ENCODE measurements at regions not wholly inside any gene's neighbourhood (a gene's known extent, or its start where the extent isn't known, plus 50 kb on each side); places are given as distances from the start of the nearest gene placed in this dataset.

GRCh38 chr14:95389471-95390011, 69.8 kb upstream of the CLMN start:
- Histone ChIP-seq H4K8ac (ENCODE audit: low read depth, low read length) (no peak overlapping the region), H3K27me3 (ENCODE audit: insufficient read depth, low read length) (no peaks in the 10 kb centered on the region), H3K9me3 (ENCODE audit: insufficient read depth, low read depth, low read length) (peaks cover 3% of the 10 kb centered on the region), H3K27ac (ENCODE audit: low read depth, low read length) (no peak overlapping the region), H2BK5ac (ENCODE audit: low read depth, low read length, poor library complexity) (no peak overlapping the region), H3K4me2 (ENCODE audit: low read length) (no peak overlapping the region), H3K9ac (ENCODE audit: low read length) (no peak overlapping the region), H3K23ac (ENCODE audit: low read length) (no peak overlapping the region), H2AFZ (ENCODE audit: insufficient read depth, low read length, poor library complexity) (no peak overlapping the region), H3K4ac (ENCODE audit: low read depth, low read length) (no peak overlapping the region), H2BK120ac (ENCODE audit: insufficient read depth, low read length, poor library complexity) (no peak overlapping the region), H3K79me2 (ENCODE audit: control insufficient read depth, insufficient read depth, low read length, poor library complexity) (no peaks in the 10 kb centered on the region), H4K12ac (ENCODE audit: low read depth, low read length) (no peak overlapping the region), H3K79me1 (ENCODE audit: low read length) (no peaks in the 10 kb centered on the region), H3K36me3 (ENCODE audit: control insufficient read depth in 1 of 2, insufficient read depth in 2 of 2, low read length in 2 of 2) (no peaks in the 10 kb centered on the region), H3K4me3 (ENCODE audit: low read depth, low read length) (no peak overlapping the region), H3K4me1 (ENCODE audit: control insufficient read depth in 1 of 2, insufficient read depth in 2 of 2, low read length in 2 of 2) (peaks cover 0 to 2% of the 10 kb centered on the region in 2 experiments), H2AK5ac (ENCODE audit: low read length) (no peak overlapping the region), H2BK12ac (ENCODE audit: low read length) (no peak overlapping the region), H3K14ac (ENCODE audit: low read length) (no peak overlapping the region), H3K18ac (ENCODE audit: low read length) (no peak overlapping the region), H4K91ac (ENCODE audit: low read depth, low read length) (no peak overlapping the region)
- no peak for DNase-seq
- WGBS (ENCODE audit: extremely low coverage, insufficient coverage, insufficient read length) = no CpG with 5 or more reads among the region's 9 CpGs

GRCh38 chr14:95388699-95389098, 69.0 kb upstream of the CLMN start:
- WGBS (ENCODE audit: extremely low coverage, insufficient coverage, insufficient read length) = no CpG with 5 or more reads among the region's 4 CpGs
- H3K4me2 ChIP-seq (ENCODE audit: low read length) = no peak overlapping the region
- H3K9me3 ChIP-seq (ENCODE audit: insufficient read depth, low read depth, low read length) = peaks cover 5% of the 10 kb centered on the region

GRCh38 chr14:95387826-95388445, 68.2 kb upstream of the CLMN start:
- Histone ChIP-seq H3K14ac (ENCODE audit: low read length) (no peak overlapping the region), H3K4me3 (ENCODE audit: low read depth, low read length) (no peak overlapping the region), H3K23ac (ENCODE audit: low read length) (no peak overlapping the region), H2BK5ac (ENCODE audit: low read depth, low read length, poor library complexity) (no peak overlapping the region), H4K8ac (ENCODE audit: low read depth, low read length) (no peak overlapping the region), H3K79me2 (ENCODE audit: control insufficient read depth, insufficient read depth, low read length, poor library complexity) (no peaks in the 10 kb centered on the region), H3K9ac (ENCODE audit: low read length) (no peak overlapping the region), H2BK12ac (ENCODE audit: low read length) (no peak overlapping the region), H2AK5ac (ENCODE audit: low read length) (no peak overlapping the region), H4K12ac (ENCODE audit: low read depth, low read length) (no peak overlapping the region), H3K27ac (ENCODE audit: low read depth, low read length) (no peak overlapping the region), H3K4ac (ENCODE audit: low read depth, low read length) (no peak overlapping the region), H3K4me2 (ENCODE audit: low read length) (no peak overlapping the region), H3K18ac (ENCODE audit: low read length) (no peak overlapping the region), H4K91ac (ENCODE audit: low read depth, low read length) (no peak overlapping the region), H3K9me3 (ENCODE audit: insufficient read depth, low read depth, low read length) (peaks cover 3% of the 10 kb centered on the region), H3K36me3 (ENCODE audit: control insufficient read depth in 1 of 2, insufficient read depth in 2 of 2, low read length in 2 of 2) (no peaks in the 10 kb centered on the region), H3K79me1 (ENCODE audit: low read length) (no peaks in the 10 kb centered on the region), H2BK120ac (ENCODE audit: insufficient read depth, low read length, poor library complexity) (no peak overlapping the region), H3K27me3 (ENCODE audit: insufficient read depth, low read length) (no peaks in the 10 kb centered on the region), H3K4me1 (ENCODE audit: control insufficient read depth in 1 of 2, insufficient read depth in 2 of 2, low read length in 2 of 2) (peaks cover 0 to 2% of the 10 kb centered on the region in 2 experiments), H2AFZ (ENCODE audit: insufficient read depth, low read length, poor library complexity) (no peak overlapping the region)
- WGBS (ENCODE audit: extremely low coverage, insufficient coverage, insufficient read length) = no CpG with 5 or more reads among the region's 7 CpGs
- DNase-seq = no peak

More at GRCh38 chr14:95388699-95389098, 69.0 kb upstream of the CLMN start:
- Histone ChIP-seq H3K79me2 (ENCODE audit: control insufficient read depth, insufficient read depth, low read length, poor library complexity) (no peaks in the 10 kb centered on the region), H4K12ac (ENCODE audit: low read depth, low read length) (no peak overlapping the region), H4K91ac (ENCODE audit: low read depth, low read length) (no peak overlapping the region), H4K8ac (ENCODE audit: low read depth, low read length) (no peak overlapping the region), H3K4me1 (ENCODE audit: control insufficient read depth in 1 of 2, insufficient read depth in 2 of 2, low read length in 2 of 2) (peaks cover 0 to 2% of the 10 kb centered on the region in 2 experiments), H3K27me3 (ENCODE audit: insufficient read depth, low read length) (no peaks in the 10 kb centered on the region), H3K14ac (ENCODE audit: low read length) (no peak overlapping the region), H3K27ac (ENCODE audit: low read depth, low read length) (no peak overlapping the region), H3K4me3 (ENCODE audit: low read depth, low read length) (no peak overlapping the region), H2AK5ac (ENCODE audit: low read length) (no peak overlapping the region), H2BK5ac (ENCODE audit: low read depth, low read length, poor library complexity) (no peak overlapping the region), H3K4ac (ENCODE audit: low read depth, low read length) (no peak overlapping the region), H2AFZ (ENCODE audit: insufficient read depth, low read length, poor library complexity) (no peak overlapping the region), H2BK120ac (ENCODE audit: insufficient read depth, low read length, poor library complexity) (no peak overlapping the region), H3K18ac (ENCODE audit: low read length) (no peak overlapping the region), H3K79me1 (ENCODE audit: low read length) (no peaks in the 10 kb centered on the region), H3K23ac (ENCODE audit: low read length) (no peak overlapping the region), H2BK12ac (ENCODE audit: low read length) (no peak overlapping the region), H3K9ac (ENCODE audit: low read length) (no peak overlapping the region), H3K36me3 (ENCODE audit: control insufficient read depth in 1 of 2, insufficient read depth in 2 of 2, low read length in 2 of 2) (no peaks in the 10 kb centered on the region)
- DNase-seq = no peak

- no peak overlapping the region for H3K23ac ChIP-seq (ENCODE audit: low read length)
- H3K9me3 ChIP-seq (ENCODE audit: insufficient read depth, low read depth, low read length) = peaks cover 3% of the 10 kb centered on the region
- H3K4me3 ChIP-seq (ENCODE audit: low read depth, low read length) = no peak overlapping the region
- no peak overlapping the region for H3K4ac ChIP-seq (ENCODE audit: low read depth, low read length)
- no peak overlapping the region for H2AFZ ChIP-seq (ENCODE audit: insufficient read depth, low read length, poor library complexity)
- H3K36me3 ChIP-seq (ENCODE audit: control insufficient read depth in 1 of 2, insufficient read depth in 2 of 2, low read length in 2 of 2) = no peaks in the 10 kb centered on the region
- no peak overlapping the region for H2AK5ac ChIP-seq (ENCODE audit: low read length)
- H3K14ac ChIP-seq (ENCODE audit: low read length) = no peak overlapping the region
- no peak overlapping the region for H2BK120ac ChIP-seq (ENCODE audit: insufficient read depth, low read length, poor library complexity)
- DNase-seq = no peak
- no peak overlapping the region for H3K27ac ChIP-seq (ENCODE audit: low read depth, low read length)
- no peak overlapping the region for H3K9ac ChIP-seq (ENCODE audit: low read length)
- no peaks in the 10 kb centered on the region for H3K79me2 ChIP-seq (ENCODE audit: control insufficient read depth, insufficient read depth, low read length, poor library complexity)
- no peak overlapping the region for H4K91ac ChIP-seq (ENCODE audit: low read depth, low read length)
- no peak overlapping the region for H2BK5ac ChIP-seq (ENCODE audit: low read depth, low read length, poor library complexity)
- H2BK12ac ChIP-seq (ENCODE audit: low read length) = no peak overlapping the region
- WGBS (ENCODE audit: extremely low coverage, insufficient coverage, insufficient read length) = no CpG with 5 or more reads among the region's 6 CpGs
- no peaks in the 10 kb centered on the region for H3K27me3 ChIP-seq (ENCODE audit: insufficient read depth, low read length)
- no peak overlapping the region for H3K4me2 ChIP-seq (ENCODE audit: low read length)
- H4K12ac ChIP-seq (ENCODE audit: low read depth, low read length) = no peak overlapping the region
- peaks cover 0 to 2% of the 10 kb centered on the region in 2 experiments for H3K4me1 ChIP-seq (ENCODE audit: control insufficient read depth in 1 of 2, insufficient read depth in 2 of 2, low read length in 2 of 2)
- no peak overlapping the region for H3K18ac ChIP-seq (ENCODE audit: low read length)
- H4K8ac ChIP-seq (ENCODE audit: low read depth, low read length) = no peak overlapping the region
- H3K79me1 ChIP-seq (ENCODE audit: low read length) = no peaks in the 10 kb centered on the region
These were observed 66.9 kb upstream of the CLMN start for GRCh38 chr14:95386536-95387095.

Measured in trophoblast cell (in vitro differentiated cells and primary cell).